ENCODE measurements at regions not wholly inside any gene's neighbourhood (a gene's known extent, or its start where the extent isn't known, plus 50 kb on each side); places are given as distances from the start of the nearest gene placed in this dataset.
"Not testable (repeated sequence)": the region's sequence is repeated elsewhere in the genome, so short reads cannot be mapped to it uniquely, and the experiment has no call there.

DNA sequence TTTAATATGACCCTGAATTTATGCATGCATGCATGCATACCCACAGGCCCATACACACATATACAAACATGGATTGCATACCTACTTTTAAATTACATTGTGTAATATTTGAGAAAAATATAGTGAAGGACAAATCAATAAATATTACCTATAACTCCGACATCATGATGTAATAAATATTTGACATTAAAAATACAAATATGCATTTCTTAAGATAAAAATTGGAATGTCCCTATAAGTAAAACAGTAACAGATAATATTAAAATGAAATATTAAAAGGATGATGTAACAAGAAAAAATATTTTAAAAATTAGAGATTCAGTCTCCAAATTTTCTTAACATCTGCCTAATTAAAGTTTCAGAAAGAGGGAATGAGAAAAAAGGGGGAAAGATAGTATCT is 433.0 kb downstream of the MDFIC start:
- Mint-ChIP-seq H3K27ac (no peak overlapping the region), H3K4me3 (no peak overlapping the region), H3K9me3 (peaks cover 4% of the 10 kb centered on the region), H3K36me3 (ENCODE audit: low read depth) (no peaks in the 10 kb centered on the region), H3K27me3 (no peaks in the 10 kb centered on the region), H3K4me1 (no peaks in the 10 kb centered on the region)
- ATAC-seq (replicated peaks), result no peak

DNA sequence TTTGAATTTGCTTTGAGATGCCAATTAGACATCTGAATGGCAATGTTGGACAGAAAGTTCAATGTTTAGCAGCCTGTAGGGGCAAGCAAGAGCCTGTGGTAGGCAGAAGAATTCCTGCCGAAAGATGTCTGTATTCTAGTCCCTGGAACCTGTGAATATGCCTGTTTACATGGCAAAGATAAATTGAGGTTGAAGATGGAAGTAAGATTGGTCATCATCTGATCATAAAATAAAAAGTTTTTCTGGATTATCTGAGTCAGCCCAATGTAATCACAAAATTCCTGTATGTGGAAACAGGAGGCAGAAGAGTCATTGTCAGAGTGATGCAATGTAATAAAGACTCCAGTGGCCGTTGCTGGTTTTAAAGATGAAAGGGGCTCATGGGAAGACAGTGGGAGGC is 430.5 kb downstream of the MDFIC start:
- Mint-ChIP-seq H3K27ac (no peak overlapping the region), H3K36me3 (ENCODE audit: low read depth) (no peaks in the 10 kb centered on the region), H3K4me1 (no peaks in the 10 kb centered on the region), H3K27me3 (peaks cover 3% of the 10 kb centered on the region), H3K4me3 (no peak overlapping the region), H3K9me3 (peaks cover 4% of the 10 kb centered on the region)
- ATAC-seq (replicated peaks), result no peak

DNA sequence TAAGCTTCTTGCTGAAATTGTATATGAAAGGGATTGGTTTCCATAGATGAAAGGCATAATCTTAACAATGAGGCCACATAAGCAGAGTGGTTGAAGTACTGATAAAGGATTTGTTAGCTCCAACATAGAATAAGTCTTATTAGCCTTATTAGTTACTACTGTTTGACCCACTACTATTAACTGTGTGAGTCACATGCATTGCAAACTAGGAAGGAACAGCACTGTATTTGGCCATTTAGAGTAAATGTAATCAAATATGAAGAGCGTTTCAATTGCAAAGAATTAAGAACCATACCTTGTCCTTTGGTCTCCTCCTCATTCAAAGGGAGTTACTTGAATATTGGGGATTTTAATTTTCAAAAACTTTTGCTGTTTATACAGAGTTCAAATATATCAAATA is 428.9 kb downstream of the MDFIC start:
- ATAC-seq (replicated peaks), result no peak
- H3K4me3 Mint-ChIP-seq, result no peak overlapping the region
- H3K27me3 Mint-ChIP-seq, result peaks cover 3% of the 10 kb centered on the region
- no peaks in the 10 kb centered on the region for H3K9me3 Mint-ChIP-seq
- H3K36me3 Mint-ChIP-seq (ENCODE audit: low read depth), result no peaks in the 10 kb centered on the region
- H3K4me1 Mint-ChIP-seq, result no peaks in the 10 kb centered on the region
- H3K27ac Mint-ChIP-seq, result no peak overlapping the region

DNA sequence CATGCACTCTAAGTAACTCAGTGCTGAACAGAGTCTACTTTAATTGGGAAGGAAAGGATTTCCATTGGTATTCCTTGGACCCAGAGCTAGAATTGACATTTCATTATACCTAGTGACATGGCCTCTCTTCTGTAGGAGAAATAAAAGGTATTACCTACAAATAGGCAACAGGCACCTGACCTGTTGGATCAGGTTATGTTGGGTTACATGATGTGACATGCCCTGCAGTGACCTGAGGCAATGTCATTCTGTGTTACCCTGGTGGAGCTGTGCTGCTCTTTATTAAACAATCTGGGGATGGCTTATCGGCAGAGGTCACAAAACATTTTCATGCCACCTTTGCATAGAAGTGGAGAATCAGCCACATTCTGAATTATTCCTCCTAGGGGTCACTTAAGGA is 427.7 kb downstream of the MDFIC start:
- Mint-ChIP-seq H3K36me3 (ENCODE audit: low read depth) (no peaks in the 10 kb centered on the region), H3K9me3 (no peaks in the 10 kb centered on the region), H3K27me3 (peaks cover 3% of the 10 kb centered on the region), H3K4me1 (no peaks in the 10 kb centered on the region), H3K4me3 (no peak overlapping the region), H3K27ac (no peak overlapping the region)
- no peak for ATAC-seq (replicated peaks)

DNA sequence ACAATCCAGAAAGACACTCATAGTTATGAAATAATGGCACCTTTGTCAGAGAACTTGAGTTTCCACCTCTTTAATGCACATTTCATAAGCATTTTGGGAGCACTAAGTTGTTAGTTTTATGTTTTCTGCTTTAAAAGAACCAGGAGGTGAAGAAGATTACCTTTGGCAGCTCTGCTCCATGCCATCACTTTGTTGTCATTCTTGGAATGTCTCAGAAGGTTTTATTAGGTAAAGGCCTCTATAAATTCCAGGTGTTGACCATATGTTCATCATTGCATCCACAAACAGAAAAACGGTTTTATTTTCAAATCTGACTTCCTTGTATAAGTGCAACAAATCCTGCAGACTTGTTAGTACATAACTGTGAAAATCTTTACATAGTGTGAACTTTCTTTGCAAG is 424.8 kb downstream of the MDFIC start:
- no peaks in the 10 kb centered on the region for H3K36me3 Mint-ChIP-seq (ENCODE audit: low read depth)
- ATAC-seq (replicated peaks), result no peak
- no peak overlapping the region for H3K4me3 Mint-ChIP-seq
- H3K4me1 Mint-ChIP-seq, result no peaks in the 10 kb centered on the region
- no peak overlapping the region for H3K27ac Mint-ChIP-seq
- no peaks in the 10 kb centered on the region for H3K9me3 Mint-ChIP-seq
- H3K27me3 Mint-ChIP-seq, result peaks cover 3% of the 10 kb centered on the region

DNA sequence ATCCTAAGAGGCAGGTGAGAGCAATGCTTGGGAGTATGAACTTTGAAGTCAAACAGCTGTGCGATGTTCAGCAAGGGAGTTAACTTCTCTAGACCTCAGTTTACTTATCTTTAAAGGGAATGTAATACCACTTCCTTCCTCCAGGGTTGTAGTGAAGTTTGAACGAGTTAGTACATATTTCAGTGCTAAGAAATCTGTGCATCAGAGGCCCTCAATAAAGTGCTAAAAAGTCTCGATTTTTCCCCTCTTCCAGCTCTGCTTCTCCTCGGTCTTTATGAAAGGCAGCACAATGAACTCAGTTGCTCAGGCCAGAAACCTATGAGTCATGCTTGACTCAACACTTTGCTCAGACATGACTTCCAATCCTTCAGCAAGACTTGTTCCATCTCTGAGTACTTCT is 418.9 kb downstream of the MDFIC start:
- peaks cover 5% of the 10 kb centered on the region for H3K4me1 Mint-ChIP-seq
- H3K27me3 Mint-ChIP-seq, result no peaks in the 10 kb centered on the region
- H3K4me3 Mint-ChIP-seq, result no peak overlapping the region
- ATAC-seq (replicated peaks), result peak; percentile 91
- H3K9me3 Mint-ChIP-seq, result peaks cover 3% of the 10 kb centered on the region
- no peaks in the 10 kb centered on the region for H3K36me3 Mint-ChIP-seq (ENCODE audit: low read depth)
- H3K27ac Mint-ChIP-seq, result peak overlapping the region; percentile 3

DNA sequence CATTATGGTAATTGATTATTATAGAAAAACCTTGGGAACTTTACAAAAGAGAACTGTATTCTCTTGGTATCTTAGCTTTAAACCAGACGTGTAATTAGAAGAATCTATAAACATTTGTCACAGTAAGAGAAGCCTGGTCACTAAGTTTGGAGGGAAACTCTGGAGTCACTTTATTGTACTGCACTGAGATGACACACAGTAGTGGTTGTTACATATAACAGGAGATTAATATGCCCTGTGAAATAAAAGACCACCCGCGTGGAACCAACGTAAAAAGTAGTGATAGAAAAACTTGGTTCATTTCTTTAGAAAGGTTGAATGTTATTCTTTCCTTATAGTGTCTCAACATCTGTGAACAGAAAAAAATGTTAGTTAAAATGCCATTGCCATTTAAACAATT is 416.1 kb downstream of the MDFIC start:
- H3K27ac Mint-ChIP-seq, result no peak overlapping the region
- H3K9me3 Mint-ChIP-seq, result peaks cover 3% of the 10 kb centered on the region
- H3K36me3 Mint-ChIP-seq (ENCODE audit: low read depth), result no peaks in the 10 kb centered on the region
- H3K4me1 Mint-ChIP-seq, result peaks cover 5% of the 10 kb centered on the region
- H3K4me3 Mint-ChIP-seq, result no peak overlapping the region
- ATAC-seq (replicated peaks), result no peak
- H3K27me3 Mint-ChIP-seq, result no peaks in the 10 kb centered on the region

DNA sequence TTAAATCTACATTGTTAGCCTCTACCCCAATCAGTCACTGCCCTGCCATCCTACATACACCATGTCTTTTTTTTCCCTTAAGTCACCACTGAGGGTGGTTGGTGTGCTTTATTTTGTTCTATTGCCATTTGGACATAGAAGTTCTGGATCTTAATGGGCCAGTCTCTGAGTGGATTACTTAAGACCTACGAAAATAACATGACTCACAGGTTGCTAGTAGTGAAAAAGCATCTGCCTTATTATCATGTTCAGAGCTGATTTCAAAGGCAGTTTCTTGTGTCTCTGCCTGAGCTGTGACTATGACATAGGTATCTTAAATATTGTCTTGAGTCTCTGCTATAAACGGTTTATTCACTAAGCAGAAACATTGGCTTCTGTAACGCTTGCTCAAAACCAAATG is 410.8 kb downstream of the MDFIC start:
- Mint-ChIP-seq H3K9me3 (no peaks in the 10 kb centered on the region), H3K27ac (no peak overlapping the region), H3K36me3 (ENCODE audit: low read depth) (no peaks in the 10 kb centered on the region), H3K27me3 (no peaks in the 10 kb centered on the region), H3K4me1 (peaks cover 4% of the 10 kb centered on the region), H3K4me3 (no peak overlapping the region)
- ATAC-seq (replicated peaks), result no peak

DNA sequence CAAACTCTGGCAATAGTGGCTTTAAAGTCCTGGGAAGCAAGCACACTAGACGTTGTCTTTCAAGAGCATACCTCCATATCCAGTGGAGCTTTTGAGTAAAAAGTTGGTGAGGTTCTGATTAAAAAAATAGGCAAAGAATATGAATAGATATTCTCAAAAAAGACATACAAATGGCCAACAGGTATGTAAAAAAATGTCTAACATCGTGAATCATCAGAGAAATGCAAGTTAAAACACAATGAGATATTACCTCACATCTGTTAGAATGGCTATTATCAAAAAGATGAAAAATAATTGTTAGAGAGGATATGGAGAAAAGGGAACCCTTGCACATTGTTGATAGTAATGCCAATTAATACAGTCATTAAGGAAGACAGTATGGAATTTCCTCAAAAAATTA is 407.1 kb downstream of the MDFIC start:
- Mint-ChIP-seq H3K27ac (no peak overlapping the region), H3K9me3 (no peaks in the 10 kb centered on the region), H3K4me1 (peaks cover 4% of the 10 kb centered on the region), H3K27me3 (no peaks in the 10 kb centered on the region), H3K36me3 (ENCODE audit: low read depth) (no peaks in the 10 kb centered on the region), H3K4me3 (no peak overlapping the region)
- ATAC-seq (replicated peaks), result no peak

DNA sequence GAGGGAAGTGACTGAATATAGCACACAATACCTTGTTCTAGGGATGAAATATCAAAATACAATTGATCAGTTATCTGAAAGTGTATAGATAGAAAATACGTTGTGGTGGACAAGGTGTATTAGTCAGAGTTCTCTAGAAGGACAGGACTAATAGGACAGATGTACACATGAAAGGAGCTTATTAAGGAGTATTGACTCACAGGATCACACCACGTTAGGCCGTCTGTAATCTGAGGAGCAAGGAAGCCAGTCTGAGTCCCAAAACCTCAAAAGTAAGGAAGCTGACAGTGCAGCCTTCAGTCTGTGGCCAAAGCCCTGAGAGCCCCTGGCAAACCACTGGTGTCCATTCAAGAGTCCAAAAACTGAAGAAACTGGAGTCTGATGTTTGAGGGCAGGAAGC is 406.1 kb downstream of the MDFIC start:
- H3K9me3 Mint-ChIP-seq, result no peaks in the 10 kb centered on the region
- no peaks in the 10 kb centered on the region for H3K36me3 Mint-ChIP-seq (ENCODE audit: low read depth)
- ATAC-seq (replicated peaks), result no peak
- H3K4me1 Mint-ChIP-seq, result peaks cover 4% of the 10 kb centered on the region
- no peaks in the 10 kb centered on the region for H3K27me3 Mint-ChIP-seq
- H3K27ac Mint-ChIP-seq, result no peak overlapping the region
- H3K4me3 Mint-ChIP-seq, result no peak overlapping the region

DNA sequence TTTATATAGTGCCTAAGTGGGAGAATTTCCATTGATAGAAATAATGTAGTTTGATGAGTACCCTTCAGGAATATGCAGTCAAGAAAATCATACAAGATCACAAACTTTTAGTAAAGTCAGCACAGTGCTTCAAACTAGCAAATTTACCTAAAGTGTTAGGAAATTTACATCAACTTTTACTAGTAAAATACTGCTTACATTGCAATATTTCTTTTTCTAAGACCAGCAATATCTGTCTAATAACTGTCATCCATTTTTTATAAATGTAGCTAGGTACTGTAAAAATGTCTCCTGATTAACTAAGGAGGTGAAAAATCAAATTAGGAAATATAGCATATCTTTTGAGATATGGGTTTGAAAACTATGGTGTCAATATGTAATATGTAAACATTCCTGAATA is 405.4 kb downstream of the MDFIC start:
- Mint-ChIP-seq H3K4me3 (no peak overlapping the region), H3K27me3 (no peaks in the 10 kb centered on the region), H3K36me3 (ENCODE audit: low read depth) (no peaks in the 10 kb centered on the region), H3K27ac (no peak overlapping the region), H3K9me3 (no peaks in the 10 kb centered on the region), H3K4me1 (no peaks in the 10 kb centered on the region)
- no peak for ATAC-seq (replicated peaks)

DNA sequence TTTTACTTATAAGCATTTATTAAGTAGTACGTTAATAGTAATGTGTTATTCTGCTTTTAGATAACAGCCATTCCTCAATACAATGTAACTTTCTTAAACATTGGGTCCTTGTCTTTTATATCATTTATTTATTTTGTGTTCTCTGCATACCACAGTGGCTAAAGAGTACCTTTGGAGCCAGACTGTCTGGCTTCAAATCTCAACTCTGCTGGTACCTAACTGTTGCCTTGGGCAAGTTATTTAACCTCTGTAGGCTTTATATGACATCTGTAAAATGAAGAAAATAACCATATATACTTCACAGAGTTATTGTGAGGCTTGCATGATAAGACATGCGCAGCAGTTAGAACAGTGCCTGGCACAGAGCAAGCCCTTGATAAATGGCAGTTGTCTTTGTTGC is 397.6 kb downstream of the MDFIC start:
- Mint-ChIP-seq H3K4me3 (no peak overlapping the region), H3K36me3 (ENCODE audit: low read depth) (no peaks in the 10 kb centered on the region), H3K27me3 (no peaks in the 10 kb centered on the region), H3K9me3 (no peaks in the 10 kb centered on the region), H3K4me1 (no peaks in the 10 kb centered on the region), H3K27ac (no peak overlapping the region)
- no peak for ATAC-seq (replicated peaks)

DNA sequence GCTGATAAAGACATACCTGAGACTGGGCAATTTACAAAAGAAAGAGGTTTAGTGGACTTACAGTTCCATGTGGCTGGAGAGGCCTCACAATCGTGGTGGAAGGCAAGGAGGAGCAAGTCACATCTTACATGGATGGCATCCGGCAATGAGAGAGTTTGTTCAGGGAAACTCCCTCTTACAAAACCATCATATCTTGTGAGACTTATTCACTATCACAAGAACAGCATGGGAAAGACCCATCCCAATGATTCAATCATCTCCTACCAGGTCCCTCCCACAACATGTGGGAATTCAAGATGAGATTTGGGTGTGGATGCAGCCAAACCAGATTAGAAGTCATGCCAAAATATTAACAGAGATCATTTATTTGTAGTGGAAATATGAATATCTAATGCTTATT is 388.4 kb downstream of the MDFIC start:
- peak; percentile 34 for ATAC-seq (replicated peaks)
- H3K27me3 Mint-ChIP-seq; H3K36me3 Mint-ChIP-seq (ENCODE audit: low read depth); H3K9me3 Mint-ChIP-seq; H3K27ac Mint-ChIP-seq; H3K4me1 Mint-ChIP-seq; H3K4me3 Mint-ChIP-seq: not testable (repeated sequence)

DNA sequence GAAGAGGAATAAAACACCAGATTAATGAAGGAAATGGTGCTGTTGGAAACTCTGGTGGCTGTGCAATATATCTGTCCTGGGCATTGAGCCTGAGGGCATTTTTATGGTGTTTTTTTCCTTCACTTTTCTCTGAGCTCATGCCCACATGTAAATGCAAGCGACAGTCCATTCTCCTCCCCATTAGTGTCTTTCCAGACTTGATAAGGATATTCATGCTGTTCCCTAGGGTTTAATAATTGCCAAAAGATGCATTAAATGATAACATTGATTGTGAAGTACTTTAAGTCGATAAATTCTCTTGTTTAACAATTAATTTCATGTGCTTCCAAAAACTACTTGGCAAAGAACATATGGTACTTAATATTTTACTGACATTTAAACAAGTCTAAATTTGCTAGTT is 384.7 kb downstream of the MDFIC start:
- no peak overlapping the region for H3K27ac Mint-ChIP-seq
- peaks cover 7% of the 10 kb centered on the region for H3K9me3 Mint-ChIP-seq
- H3K4me3 Mint-ChIP-seq, result no peak overlapping the region
- H3K27me3 Mint-ChIP-seq, result peaks cover 5% of the 10 kb centered on the region
- ATAC-seq (replicated peaks), result no peak
- no peaks in the 10 kb centered on the region for H3K4me1 Mint-ChIP-seq
- H3K36me3 Mint-ChIP-seq (ENCODE audit: low read depth), result no peaks in the 10 kb centered on the region

DNA sequence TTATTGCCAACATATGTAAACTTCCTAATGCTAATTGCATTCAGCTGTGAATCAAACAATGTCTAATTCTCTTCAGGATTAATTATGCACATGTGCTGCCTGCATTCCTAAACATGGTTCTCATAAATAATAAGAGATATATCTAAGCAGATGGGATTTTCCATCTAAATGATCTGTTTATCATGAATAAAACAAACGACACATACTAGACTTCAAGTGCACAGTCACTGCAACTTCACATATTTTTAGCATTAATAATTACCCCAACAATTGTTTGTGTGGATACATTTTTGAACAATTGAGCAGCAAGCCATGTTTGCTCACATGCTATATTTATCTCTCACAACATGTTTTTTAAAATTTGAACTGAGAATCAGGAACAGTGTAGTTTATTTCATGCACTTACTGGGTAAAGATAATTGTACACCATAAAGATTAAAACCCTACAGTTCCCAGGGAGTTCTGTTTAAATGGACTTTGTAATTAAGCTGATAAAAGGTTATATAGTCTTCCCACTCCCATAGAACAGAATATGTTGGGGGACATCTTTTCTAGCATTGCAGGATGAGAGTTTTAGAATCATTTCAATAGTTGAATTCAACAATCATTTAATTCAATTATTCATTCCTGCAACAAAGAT is 378.5 kb downstream of the MDFIC start:
- Mint-ChIP-seq H3K9me3 (peaks cover 11% of the 10 kb centered on the region), H3K4me3 (no peak overlapping the region), H3K27ac (no peak overlapping the region), H3K36me3 (ENCODE audit: low read depth) (no peaks in the 10 kb centered on the region), H3K27me3 (peaks cover 5% of the 10 kb centered on the region), H3K4me1 (no peaks in the 10 kb centered on the region)
- no peak for ATAC-seq (replicated peaks)

DNA sequence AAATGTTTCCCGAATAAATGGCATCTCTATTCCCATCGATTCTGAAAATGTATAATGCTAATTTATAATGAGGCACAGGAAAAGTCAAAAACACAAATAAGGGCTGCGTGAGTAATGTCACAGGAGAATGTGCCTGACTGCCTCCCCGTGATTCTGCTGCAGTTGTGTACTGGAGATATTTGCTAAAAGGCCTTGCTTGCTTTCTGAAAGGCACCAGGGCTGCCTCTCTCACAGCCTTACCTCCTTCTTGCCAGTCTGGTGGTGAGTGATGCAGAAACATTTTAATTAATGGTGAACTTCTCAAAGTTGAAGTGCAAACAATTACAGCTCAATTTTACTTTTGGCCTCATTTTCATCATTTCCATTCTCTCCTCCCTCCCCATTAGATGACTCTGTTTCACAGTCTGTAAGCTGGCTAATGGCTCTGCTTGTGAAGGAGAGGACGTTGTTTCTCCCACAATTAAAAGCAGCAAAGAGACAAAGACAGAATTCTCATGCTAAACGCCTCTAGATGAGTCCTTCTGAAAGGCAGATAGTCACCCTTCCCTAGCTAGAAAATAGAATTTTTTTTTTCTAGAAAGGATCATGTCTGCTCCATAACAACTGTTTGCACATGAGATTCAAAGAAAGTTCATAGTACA is 377.6 kb downstream of the MDFIC start:
- no peaks in the 10 kb centered on the region for H3K4me1 Mint-ChIP-seq
- H3K27me3 Mint-ChIP-seq, result peaks cover 5% of the 10 kb centered on the region
- H3K4me3 Mint-ChIP-seq, result no peak overlapping the region
- peaks cover 11% of the 10 kb centered on the region for H3K9me3 Mint-ChIP-seq
- ATAC-seq (replicated peaks), result no peak
- H3K36me3 Mint-ChIP-seq (ENCODE audit: low read depth), result no peaks in the 10 kb centered on the region
- H3K27ac Mint-ChIP-seq, result no peak overlapping the region
